ENCODE measurements at regions not wholly inside any gene's neighbourhood (a gene's known extent, or its start where the extent isn't known, plus 50 kb on each side); places are given as distances from the start of the nearest gene placed in this dataset.

DNA sequence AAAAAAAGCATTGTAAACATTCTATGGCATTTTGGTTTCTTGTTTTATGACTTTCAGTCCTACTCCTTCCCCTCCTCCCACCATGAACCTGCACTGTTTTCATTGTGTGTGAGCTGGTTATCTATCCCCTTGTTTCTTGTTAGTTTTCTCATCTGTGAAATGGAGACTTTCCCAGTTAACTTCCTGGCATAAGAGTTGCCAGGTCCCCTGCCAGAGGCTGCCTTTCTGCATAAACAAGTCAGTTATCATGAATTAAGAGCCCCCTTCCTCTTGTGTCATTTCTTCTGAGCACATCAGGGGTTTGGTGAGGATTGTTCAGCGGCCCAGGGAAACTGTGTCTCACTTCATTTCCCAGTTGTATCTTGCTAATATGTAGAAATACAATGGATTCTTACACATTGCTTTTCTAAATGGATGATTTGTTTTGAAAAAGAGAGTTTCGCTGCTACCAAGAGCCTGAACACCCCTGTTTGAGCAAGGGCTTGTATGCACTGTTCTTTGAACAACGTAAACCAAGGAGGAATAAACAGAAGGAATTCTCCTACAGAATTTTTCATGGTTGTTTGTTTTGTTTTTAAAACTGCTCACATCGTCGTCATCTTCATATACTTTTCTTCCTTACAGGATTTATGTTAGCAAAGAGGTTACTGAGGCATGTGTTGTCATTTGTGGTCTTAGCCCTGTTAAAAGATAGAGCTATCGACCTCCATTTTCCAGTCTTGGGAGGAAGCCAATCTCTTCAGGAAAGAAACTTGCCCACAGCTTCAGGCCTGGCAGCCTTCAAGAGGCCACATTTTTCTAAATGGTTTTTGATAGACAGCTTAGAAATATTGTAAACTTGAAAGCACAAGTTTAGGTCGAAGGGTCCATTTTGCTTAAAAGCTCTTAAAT, 144.6 kb upstream of the IL12A start (continued):
- TF ChIP-seq NFIC (IDR thresholded peaks at IDR 0.05; ENCODE audit: borderline replicate concordance) (peak; percentile 49; the same call in 1 of the 2 replicates), TCF12 (IDR thresholded peaks at IDR 0.05) (peak; percentile 39; the same call in 1 of the 2 replicates), MXI1 (IDR thresholded peaks at IDR 0.05; ENCODE audit: low read depth, low read length) (no peak), MEF2A (IDR thresholded peaks at IDR 0.05; ENCODE audit: borderline replicate concordance, low read depth) (no peak), POLR2AphosphoS5 (IDR thresholded peaks at IDR 0.05; ENCODE audit: low read depth, low read length) (peak; percentile 7; the same call in 1 of the 2 replicates)
- TF ChIP-seq, protein P1, sequence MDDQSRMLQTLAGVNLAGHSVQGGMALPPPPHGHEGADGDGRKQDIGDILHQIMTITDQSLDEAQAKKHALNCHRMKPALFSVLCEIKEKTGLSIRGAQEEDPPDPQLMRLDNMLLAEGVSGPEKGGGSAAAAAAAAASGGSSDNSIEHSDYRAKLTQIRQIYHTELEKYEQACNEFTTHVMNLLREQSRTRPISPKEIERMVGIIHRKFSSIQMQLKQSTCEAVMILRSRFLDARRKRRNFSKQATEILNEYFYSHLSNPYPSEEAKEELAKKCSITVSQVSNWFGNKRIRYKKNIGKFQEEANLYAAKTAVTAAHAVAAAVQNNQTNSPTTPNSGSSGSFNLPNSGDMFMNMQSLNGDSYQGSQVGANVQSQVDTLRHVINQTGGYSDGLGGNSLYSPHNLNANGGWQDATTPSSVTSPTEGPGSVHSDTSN (IDR thresholded peaks at IDR 0.05), result peak; percentile 44; the same call in 1 of the 2 replicates
- TF ChIP-seq, protein P2, sequence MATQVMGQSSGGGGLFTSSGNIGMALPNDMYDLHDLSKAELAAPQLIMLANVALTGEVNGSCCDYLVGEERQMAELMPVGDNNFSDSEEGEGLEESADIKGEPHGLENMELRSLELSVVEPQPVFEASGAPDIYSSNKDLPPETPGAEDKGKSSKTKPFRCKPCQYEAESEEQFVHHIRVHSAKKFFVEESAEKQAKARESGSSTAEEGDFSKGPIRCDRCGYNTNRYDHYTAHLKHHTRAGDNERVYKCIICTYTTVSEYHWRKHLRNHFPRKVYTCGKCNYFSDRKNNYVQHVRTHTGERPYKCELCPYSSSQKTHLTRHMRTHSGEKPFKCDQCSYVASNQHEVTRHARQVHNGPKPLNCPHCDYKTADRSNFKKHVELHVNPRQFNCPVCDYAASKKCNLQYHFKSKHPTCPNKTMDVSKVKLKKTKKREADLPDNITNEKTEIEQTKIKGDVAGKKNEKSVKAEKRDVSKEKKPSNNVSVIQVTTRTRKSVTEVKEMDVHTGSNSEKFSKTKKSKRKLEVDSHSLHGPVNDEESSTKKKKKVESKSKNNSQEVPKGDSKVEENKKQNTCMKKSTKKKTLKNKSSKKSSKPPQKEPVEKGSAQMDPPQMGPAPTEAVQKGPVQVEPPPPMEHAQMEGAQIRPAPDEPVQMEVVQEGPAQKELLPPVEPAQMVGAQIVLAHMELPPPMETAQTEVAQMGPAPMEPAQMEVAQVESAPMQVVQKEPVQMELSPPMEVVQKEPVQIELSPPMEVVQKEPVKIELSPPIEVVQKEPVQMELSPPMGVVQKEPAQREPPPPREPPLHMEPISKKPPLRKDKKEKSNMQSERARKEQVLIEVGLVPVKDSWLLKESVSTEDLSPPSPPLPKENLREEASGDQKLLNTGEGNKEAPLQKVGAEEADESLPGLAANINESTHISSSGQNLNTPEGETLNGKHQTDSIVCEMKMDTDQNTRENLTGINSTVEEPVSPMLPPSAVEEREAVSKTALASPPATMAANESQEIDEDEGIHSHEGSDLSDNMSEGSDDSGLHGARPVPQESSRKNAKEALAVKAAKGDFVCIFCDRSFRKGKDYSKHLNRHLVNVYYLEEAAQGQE (IDR thresholded peaks at IDR 0.05; ENCODE audit: low read depth, low read length), result no peak

- no peak overlapping the region for H2AFZ ChIP-seq (ENCODE audit: low read depth)
- H3K9me2 ChIP-seq, result no peaks in the 10 kb centered on the region
- DNase-seq, result no peak
- H3K9me3 ChIP-seq, result no peaks in the 10 kb centered on the region
- H3K27ac ChIP-seq (ENCODE audit: low read depth in 2 of 2, low read length in 1 of 2), result peak overlapping the region; percentile 17 to 80; a peak in 3 of 4 replicates
- peaks cover 9 to 30% of the 10 kb centered on the region in 2 experiments; a peak in 2 of 4 replicates for H3K4me1 ChIP-seq (ENCODE audit: control insufficient read depth in 1 of 2, insufficient read depth in 2 of 2, low read depth in 1 of 2, low read length in 1 of 2)
- ChIA-PET POLR2A (interaction anchor here (0.6 to 1.3 kb wide), 4 partner anchors 12 to 40 kb away, joined by 3 to 4 read pairs (median 3); no protein-coding TSS in a partner anchor), CTCF (interaction anchor here (0.6 to 1.8 kb wide), 12 partner anchors 9 to 1432 kb away, joined by 3 to 7 read pairs (median 3); partner anchors contain the start of gene IL12A)
- 0 out of 2 replicates have a peak overlapping the region, but pooled peaks have one; percentile 4 for H3K4me2 ChIP-seq
- no peaks in the 10 kb centered on the region for H3K36me3 ChIP-seq (replicated peaks in 1 of 2; ENCODE audit: control insufficient read depth in 1 of 2, insufficient read depth in 2 of 2, low read length in 1 of 2)
- 92% methylated on average over 4 of the region's 4 CpGs for WGBS (ENCODE audit: low lambda C conversion rate)
- no peaks in the 10 kb centered on the region for H4K20me1 ChIP-seq (ENCODE audit: insufficient read depth)
- H3K27me3 ChIP-seq (ENCODE audit: insufficient read depth), result no peaks in the 10 kb centered on the region
- peaks cover 4% of the 10 kb centered on the region for H3F3A ChIP-seq (replicated peaks; ENCODE audit: insufficient read depth)
- no peak overlapping the region for H3K4me3 ChIP-seq (ENCODE audit: low read depth in 2 of 2, low read length in 1 of 2)
- H3K79me2 ChIP-seq (ENCODE audit: insufficient read depth), result peaks cover 98% of the 10 kb centered on the region
- H3K9ac ChIP-seq, result no peak overlapping the region
- no peak for TF ChIP-seq RXRA (IDR thresholded peaks at IDR 0.05; ENCODE audit: borderline replicate concordance, low read depth)
- TF ChIP-seq POLR2AphosphoS5 (IDR thresholded peaks at IDR 0.05; ENCODE audit: low read depth, low read length), result 0 out of 2 replicates have a peak, but pooled peaks have one; percentile 5
- no peak for TF ChIP-seq JUND (IDR thresholded peaks at IDR 0.05)
- TF ChIP-seq SMC3 (IDR thresholded peaks at IDR 0.05; ENCODE audit: low read depth, low read length), result no peak
These were observed 143.8 kb upstream of the IL12A start for GRCh38 chr3:159844801-159845261.
